Eye (tissue), 1 donor: ENCODE measurements at regions not wholly inside any gene's neighbourhood (a gene's known extent, or its start where the extent isn't known, plus 50 kb on each side); places are given as distances from the start of the nearest gene placed in this dataset.
"Not testable (repeated sequence)": the region's sequence is repeated elsewhere in the genome, so short reads cannot be mapped to it uniquely, and the experiment has no call there.

ENCODE experiments used
- DNase-seq: peaks from one replicate; pipeline ENCODE4 v3.0.0-alpha.2; 2015

GRCh38 chr4:92014067-92014466 lies 289.7 kb upstream of the GRID2 start:
- DNase-seq: no peak

GRCh38 chr4:92021203-92021602 lies 282.6 kb upstream of the GRID2 start:
- DNase-seq: no peak

GRCh38 chr4:92021788-92022187 lies 282.0 kb upstream of the GRID2 start:
- DNase-seq: no peak

- not testable (repeated sequence) for DNase-seq
These were observed 274.9 kb upstream of the GRID2 start for GRCh38 chr4:92028830-92029229.

GRCh38 chr4:92031825-92032224 lies 271.9 kb upstream of the GRID2 start:
- no peak for DNase-seq

GRCh38 chr4:92035666-92036065 lies 268.1 kb upstream of the GRID2 start:
- DNase-seq: no peak

GRCh38 chr4:92045718-92046117 lies 258.0 kb upstream of the GRID2 start:
- DNase-seq: no peak

GRCh38 chr4:92047209-92047875 lies 256.4 kb upstream of the GRID2 start:
- DNase-seq: peak; percentile 34

- DNase-seq: no peak
These were observed 252.9 kb upstream of the GRID2 start for GRCh38 chr4:92050875-92051274.

- DNase-seq: no peak
These were observed 244.2 kb upstream of the GRID2 start for GRCh38 chr4:92059615-92060014.

- no peak for DNase-seq
These were observed 243.4 kb upstream of the GRID2 start for GRCh38 chr4:92060333-92060732.

GRCh38 chr4:92064574-92064973 lies 239.2 kb upstream of the GRID2 start:
- DNase-seq: no peak

- DNase-seq: no peak
These were observed 237.3 kb upstream of the GRID2 start for GRCh38 chr4:92066485-92066884.

GRCh38 chr4:92071587-92071986 lies 232.2 kb upstream of the GRID2 start:
- DNase-seq: no peak

- DNase-seq: no peak
These were observed 228.9 kb upstream of the GRID2 start for GRCh38 chr4:92074839-92075238.

- DNase-seq: no peak
These were observed 212.9 kb upstream of the GRID2 start for GRCh38 chr4:92090887-92091286.

GRCh38 chr4:92091335-92091734 lies 212.4 kb upstream of the GRID2 start:
- no peak for DNase-seq

GRCh38 chr4:92099861-92100260 lies 203.9 kb upstream of the GRID2 start:
- no peak for DNase-seq

- DNase-seq: no peak
These were observed 202.8 kb upstream of the GRID2 start for GRCh38 chr4:92100975-92101374.

GRCh38 chr4:92101737-92102172 lies 202.0 kb upstream of the GRID2 start:
- no peak for DNase-seq

GRCh38 chr4:92104506-92104905 lies 199.3 kb upstream of the GRID2 start:
- no peak for DNase-seq

GRCh38 chr4:92106816-92107215 lies 196.9 kb upstream of the GRID2 start:
- DNase-seq: no peak

GRCh38 chr4:92111493-92111892 lies 192.3 kb upstream of the GRID2 start:
- no peak for DNase-seq

- DNase-seq: no peak
These were observed 191.0 kb upstream of the GRID2 start for GRCh38 chr4:92112805-92113204.

GRCh38 chr4:92120810-92121498 lies 182.8 kb upstream of the GRID2 start:
- DNase-seq: peak; percentile 7
